H1 (cell line): ENCODE measurements at regions not wholly inside any gene's neighbourhood (a gene's known extent, or its start where the extent isn't known, plus 50 kb on each side); places are given as distances from the start of the nearest gene placed in this dataset.
A peak's percentile ranks its signal among the peaks of the same experiment; 100 is the strongest.

Experiments
- CTCF ChIA-PET: fragments of 300-600 bp; sonication (Branson Sonifier 250); formaldehyde crosslinking; loops from one replicate; lab custom pipeline; 2021; ENCODE audit not compliant: partially characterized antibody; lab: Charles Lee
- POLR2A ChIA-PET: fragments of 300-600 bp; sonication (Branson Sonifier 250); formaldehyde crosslinking; loops from one replicate; lab custom pipeline; 2021; ENCODE audit warnings: inconsistent platforms; ENCODE audit not compliant: partially characterized antibody; lab: Charles Lee
- DNase-seq, 2 experiments: peaks; one replicate each; pipeline versions ENCODE4 v3.0.0 to v3.0.0-alpha.2; 2010 to 2022; ENCODE audit warnings: low spot score in 2 of 2, low read depth in 1 of 2, mixed read lengths in 1 of 2
- FAIRE-seq: peaks from 2 replicates; lab custom pipeline; 2011; peaks lifted over from hg19 to GRCh38; lab: Jason Lieb, UNC
- H2AFZ ChIP-seq: 2 replicates; pipeline ENCODE4 v1.8.1; 2012; ENCODE audit warnings: low read length, inconsistent platforms
- H2AK5ac ChIP-seq: 2 replicates; pipeline ENCODE4 v1.6.1; 2013; ENCODE audit warnings: low read depth, low read length
- H2BK120ac ChIP-seq: replicated peaks from 2 replicates; pipeline ENCODE3; 2013; ENCODE audit warnings: low read depth, low read length, inconsistent platforms
- H2BK12ac ChIP-seq: 2 replicates; pipeline ENCODE4 v1.6.1; 2013; ENCODE audit warnings: low read depth, low read length
- H2BK15ac ChIP-seq: 2 replicates; pipeline ENCODE4 v1.6.1; 2013; ENCODE audit warnings: low read length
- H2BK20ac ChIP-seq: 2 replicates; pipeline ENCODE4 v1.6.1; 2013; ENCODE audit warnings: low read length
- H2BK5ac ChIP-seq: 2 replicates; pipeline ENCODE4 v1.6.1; 2013; ENCODE audit warnings: low read depth, low read length
- H3K14ac ChIP-seq: 2 replicates; pipeline ENCODE4 v1.6.1; 2013; ENCODE audit warnings: inconsistent platforms; ENCODE audit not compliant: insufficient read length
- H3K18ac ChIP-seq: 2 replicates; pipeline ENCODE4 v1.6.1; 2013; ENCODE audit warnings: low read length; ENCODE audit errors: extremely low read depth
- H3K23ac ChIP-seq: 2 replicates; pipeline ENCODE4 v1.6.1; 2013; ENCODE audit warnings: inconsistent platforms; ENCODE audit not compliant: insufficient read length
- H3K23me2 ChIP-seq: 2 replicates; pipeline ENCODE4 v1.6.1; 2013; ENCODE audit warnings: low read depth, low read length
- H3K27ac ChIP-seq: 2 replicates; pipeline ENCODE4 v1.6.1; 2011; ENCODE audit warnings: low read depth, low read length, inconsistent platforms
- H3K27me3 ChIP-seq, 4 experiments: replicated peaks in 1 of 4; 1 replicate in 1 of 4; 2 replicates in 3 of 4; pipeline versions ENCODE4 v1.6.1 to v1.8.1; 2011 to 2013; ENCODE audit warnings: low read length in 3 of 4, mild to moderate bottlenecking in 3 of 4, inconsistent platforms in 2 of 4, mixed read lengths in 2 of 4, moderate library complexity in 1 of 4; ENCODE audit not compliant: control insufficient read depth in 3 of 4, insufficient read depth in 3 of 4; ENCODE audit errors: extremely low read depth in 1 of 4
- H3K36me3 ChIP-seq, 4 experiments: 2 replicates each; pipeline versions ENCODE4 v1.6.1 to v1.8.1; 2011 to 2013; ENCODE audit warnings: mild to moderate bottlenecking in 4 of 4, low read length in 3 of 4, moderate library complexity in 2 of 4, control low read depth in 1 of 4, inconsistent platforms in 1 of 4; ENCODE audit not compliant: insufficient read depth in 4 of 4, control insufficient read depth in 2 of 4
- H3K4ac ChIP-seq: replicated peaks from 2 replicates; pipeline ENCODE3; 2013; ENCODE audit warnings: low read length, low read depth, mixed read lengths, inconsistent platforms; ENCODE audit not compliant: insufficient read length
- H3K4me1 ChIP-seq, 4 experiments: replicated peaks in 1 of 4; 1 replicate in 1 of 4; 2 replicates in 3 of 4; pipeline versions ENCODE4 v1.6.1 to v1.8.1; 2011 to 2013; ENCODE audit warnings: low read length in 3 of 4, inconsistent platforms in 2 of 4, mixed read lengths in 1 of 4; ENCODE audit not compliant: insufficient read depth in 4 of 4, control insufficient read depth in 3 of 4
- H3K4me2 ChIP-seq, 2 experiments: 2 replicates each; pipeline versions ENCODE4 v1.6.1 to v1.8.1; 2011 to 2013; ENCODE audit warnings: low read depth in 2 of 2, low read length in 2 of 2, control low read depth in 1 of 2, inconsistent platforms in 1 of 2, mild to moderate bottlenecking in 1 of 2; ENCODE audit not compliant: insufficient read depth in 1 of 2
- H3K4me3 ChIP-seq, 4 experiments: fragments of 200-600, 300-600 bp in 1 of 4; sonication (generic), shearing (Covaris generic), sonication (Bioruptor Twin) in 1 of 4; 2 replicates each; pipeline versions ENCODE4 v1.5.1 to v1.8.1; 2011 to 2016; ENCODE audit warnings: low read length in 4 of 4, low read depth in 3 of 4, control low read depth in 2 of 4, inconsistent platforms in 2 of 4, mild to moderate bottlenecking in 2 of 4, mixed read lengths in 1 of 4, moderate library complexity in 1 of 4; ENCODE audit not compliant: insufficient read depth in 2 of 4; ENCODE audit errors: extremely low read depth in 1 of 4
- H3K56ac ChIP-seq: replicated peaks from 2 replicates; pipeline ENCODE3; 2013; ENCODE audit warnings: low read depth, mild to moderate bottlenecking, mixed read lengths, low read length, inconsistent platforms; ENCODE audit not compliant: insufficient read length
- H3K79me1 ChIP-seq: 2 replicates; pipeline ENCODE4 v1.6.1; 2013; ENCODE audit warnings: low read depth, low read length, control low read depth
- H3K79me2 ChIP-seq, 2 experiments: 2 replicates each; pipeline versions ENCODE4 v1.6.1 to v1.8.1; 2012 to 2013; ENCODE audit warnings: low read length in 2 of 2, mild to moderate bottlenecking in 2 of 2, inconsistent platforms in 1 of 2; ENCODE audit not compliant: insufficient read depth in 2 of 2, control insufficient read depth in 1 of 2
- H3K9ac ChIP-seq, 4 experiments: replicated peaks in 1 of 4; 1 replicate in 1 of 4; 2 replicates in 3 of 4; pipeline versions ENCODE4 v1.6.1 to v1.8.1; 2011 to 2013; ENCODE audit warnings: low read depth in 3 of 4, low read length in 3 of 4, control low read depth in 2 of 4, mild to moderate bottlenecking in 2 of 4, moderate library complexity in 2 of 4, inconsistent platforms in 1 of 4; ENCODE audit errors: extremely low read depth in 1 of 4
- H3K9me3 ChIP-seq, 2 experiments: 2 replicates each; pipeline versions ENCODE4 v1.6.1 to v1.8.1; 2012 to 2013; ENCODE audit warnings: mild to moderate bottlenecking in 2 of 2, moderate library complexity in 2 of 2, control low read depth in 1 of 2, inconsistent platforms in 1 of 2, low read depth in 1 of 2, low read length in 1 of 2, mixed read lengths in 1 of 2; ENCODE audit not compliant: insufficient read depth in 2 of 2
- H4K20me1 ChIP-seq, 2 experiments: replicated peaks in 1 of 2; 2 replicates each; pipeline versions ENCODE3 to v1.8.1; 2011 to 2013; ENCODE audit warnings: inconsistent platforms in 2 of 2, low read length in 2 of 2, mild to moderate bottlenecking in 1 of 2; ENCODE audit not compliant: insufficient read depth in 2 of 2, control insufficient read depth in 1 of 2
- H4K5ac ChIP-seq: 2 replicates; pipeline ENCODE4 v1.6.1; 2013; ENCODE audit warnings: low read length, low read depth, mixed read lengths, inconsistent platforms; ENCODE audit not compliant: insufficient read length
- H4K8ac ChIP-seq: 2 replicates; pipeline ENCODE4 v1.8.0; 2013; ENCODE audit warnings: mild to moderate bottlenecking, moderate library complexity, low read length, inconsistent platforms; ENCODE audit not compliant: insufficient read depth; ENCODE audit errors: extremely low read depth
- H4K91ac ChIP-seq: replicated peaks from 2 replicates; pipeline ENCODE3; 2013; ENCODE audit warnings: low read length, mixed read lengths, inconsistent platforms; ENCODE audit not compliant: insufficient read length
- CTCF ChIP-seq, 3 experiments: IDR thresholded peaks; 1 replicate in 2 of 3; 2 replicates in 1 of 3; pipeline versions ENCODE4 v1.5.1 to v1.6.1; 2011; ENCODE audit warnings: low read length in 3 of 3, mild to moderate bottlenecking in 3 of 3, inconsistent platforms in 2 of 3, low read depth in 1 of 3, moderate library complexity in 1 of 3; ENCODE audit not compliant: insufficient read depth in 1 of 3; ENCODE audit errors: control extremely low read depth in 1 of 3
- KDM1A ChIP-seq: fragments of 200-600, 300-600 bp; sonication (generic); IDR thresholded peaks from 2 replicates; pipeline ENCODE4 v1.7.1; 2016; ENCODE audit warnings: mild to moderate bottlenecking, low read length, borderline replicate concordance
- RAD21 ChIP-seq, 2 experiments: IDR thresholded peaks in 1 of 2; conservative IDR thresholded peaks in 1 of 2; 2 replicates each; pipeline ENCODE4 v1.6.1; 2011; ENCODE audit warnings: low read depth in 2 of 2, low read length in 2 of 2, improper control_type of control experiment in 1 of 2, inconsistent platforms in 1 of 2, mild to moderate bottlenecking in 1 of 2, moderate library complexity in 1 of 2
- WGBS, 2 experiments: shearing (Covaris generic) in 1 of 2; methylation state at CpG; one replicate each; pipeline versions ENCODE4 v1.1.6 to v1.1.7; 2013 to 2015; ENCODE audit warnings: low lambda C conversion rate in 2 of 2, mixed read lengths in 2 of 2, inconsistent platforms in 1 of 2, low coverage in 1 of 2, missing lambda C conversion rate in 1 of 2; ENCODE audit not compliant: insufficient replicate concordance in 2 of 2, insufficient coverage in 1 of 2, insufficient read length in 1 of 2; ENCODE audit errors: extremely low coverage in 1 of 2, missing lambda C conversion rate in 1 of 2; 5-methylcytosine and 5-hydroxymethylcytosine counted together

GRCh38 chr1:199218065-199218464 is 579.2 kb downstream of the PTPRC start:
- Histone ChIP-seq H3K9ac (no peak overlapping the region), H4K5ac (no peak overlapping the region), H3K79me1 (no peaks in the 10 kb centered on the region), H3K79me2 (no peaks in the 10 kb centered on the region), H3K18ac (no peak overlapping the region), H4K91ac (no peak overlapping the region), H2BK20ac (no peak overlapping the region), H2AK5ac (no peak overlapping the region), H3K4me3 (no peak overlapping the region), H3K56ac (no peak overlapping the region), H4K8ac (no peak overlapping the region), H3K23me2 (no peaks in the 10 kb centered on the region), H3K4me2 (no peak overlapping the region), H4K20me1 (no peaks in the 10 kb centered on the region), H2BK120ac (no peak overlapping the region), H3K9me3 (no peaks in the 10 kb centered on the region), H3K4ac (no peak overlapping the region), H3K27me3 (no peaks in the 10 kb centered on the region), H3K36me3 (no peaks in the 10 kb centered on the region), H3K4me1 (peaks cover 2 to 5% (median 3%) of the 10 kb centered on the region in 4 experiments; a peak in 4 of 7 replicates), H3K14ac (no peak overlapping the region), H2BK12ac (no peak overlapping the region), H2BK15ac (no peak overlapping the region), H2BK5ac (no peak overlapping the region), H3K27ac (no peak overlapping the region), H3K23ac (no peak overlapping the region), H2AFZ (no peak overlapping the region)
- CTCF ChIA-PET, result interaction anchor here (1.0 to 2.4 kb wide), 2 partner anchors 17 to 104 kb away, joined by 3 to 6 read pairs; no protein-coding TSS in a partner anchor
- FAIRE-seq (no peak), DNase-seq (no peak)
- POLR2A ChIA-PET, result no interaction called here
- 76% methylated on average over 2 of the region's 2 CpGs; no CpG with 5 or more reads in 1 of the 2 experiments for WGBS, 2 experiments
- TF ChIP-seq KDM1A (no peak), RAD21 (IDR thresholded peaks at IDR 0.05 in 1 of 2, conservative IDR thresholded peaks at IDR 0.05 in 1 of 2; ENCODE audit: low read depth in 2 of 2, low read length in 2 of 2) (peak in 1 of 2 experiments; percentile 29; a peak in 1 of 4 replicates), CTCF (IDR thresholded peaks at IDR 0.05; ENCODE audit: control extremely low read depth in 1 of 3, insufficient read depth in 1 of 3, low read depth in 1 of 3, low read length in 3 of 3) (peak in 1 of 3 experiments; percentile 40; a peak in 1 of 4 replicates)
